Right ventricle myocardium superior (tissue), 1 donor: ENCODE measurements at regions not wholly inside any gene's neighbourhood (a gene's known extent, or its start where the extent isn't known, plus 50 kb on each side); places are given as distances from the start of the nearest gene placed in this dataset.

Experiments used
- ATAC-seq: fragments of 200-7000 bp; cut with Tn5 transposase; one replicate; pipeline ENCODE4 v1.9.1; 2020; ENCODE audit warnings: mild to moderate bottlenecking; ENCODE audit not compliant: poor library complexity
- DNase-seq: peaks from one replicate; pipeline ENCODE4 v3.0.0-alpha.2; 2020
- intact Hi-C: fragments of 100-400 bp; cut with DNase I; formaldehyde crosslinking; loops from one replicate; pipeline ENCODE4 v1.11.2; 2022
- donor health status: DM: no; HTN: yes; CAD: no; lungs with severe emphysema.

GRCh38 chr18:71707985-71708500 is 836.1 kb downstream of the CBLN2 start:
- intact Hi-C loops: no loop called here
- ATAC-seq (no peak), DNase-seq (no peak)

- intact Hi-C loops: no loop called here
- ATAC-seq (no peak), DNase-seq (no peak)
Measured at GRCh38 chr18:71707400-71707799, 836.7 kb downstream of the CBLN2 start.

GRCh38 chr18:71689416-71690160 is 854.6 kb downstream of the CBLN2 start:
- no peak for DNase-seq
- no peak for ATAC-seq
- intact Hi-C loops: no loop called here

GRCh38 chr18:71682591-71682990 is 861.6 kb downstream of the CBLN2 start:
- intact Hi-C loops: no loop called here
- DNase-seq: no peak
- ATAC-seq: no peak

GRCh38 chr18:71678144-71678543 is 866.0 kb downstream of the CBLN2 start:
- DNase-seq: no peak
- ATAC-seq: no peak
- intact Hi-C loops: no loop called here

GRCh38 chr18:71673954-71674353 is 870.2 kb downstream of the CBLN2 start:
- no peak for DNase-seq
- ATAC-seq: no peak
- intact Hi-C loops: no loop called here

GRCh38 chr18:71673498-71673897 is 870.6 kb downstream of the CBLN2 start:
- ATAC-seq (no peak), DNase-seq (no peak)
- intact Hi-C loops: no loop called here

- intact Hi-C loops: no loop called here
- no peak for DNase-seq
- no peak for ATAC-seq
Measured at GRCh38 chr18:71666481-71666880, 877.7 kb downstream of the CBLN2 start.

- intact Hi-C loops: no loop called here
- DNase-seq (no peak), ATAC-seq (no peak)
Measured at GRCh38 chr18:71665131-71665530, 879.0 kb downstream of the CBLN2 start.

- ATAC-seq: no peak
- no peak for DNase-seq
- intact Hi-C loops: no loop called here
Measured at GRCh38 chr18:71643822-71644221, 900.3 kb downstream of the CBLN2 start.

GRCh38 chr18:71630696-71631095 is 913.4 kb downstream of the CBLN2 start:
- intact Hi-C loops: no loop called here
- ATAC-seq (no peak), DNase-seq (no peak)

- ATAC-seq: no peak
- intact Hi-C loops: no loop called here
- no peak for DNase-seq
Measured at GRCh38 chr18:71625556-71626090, 918.5 kb downstream of the CBLN2 start.

GRCh38 chr18:71598374-71598773 is 945.8 kb downstream of the CBLN2 start:
- intact Hi-C loops: no loop called here
- no peak for DNase-seq

GRCh38 chr18:71597219-71597618 is 946.9 kb downstream of the CBLN2 start:
- DNase-seq (no peak), ATAC-seq (no peak)
- intact Hi-C loops: no loop called here

More at GRCh38 chr18:71598374-71598773, 945.8 kb downstream of the CBLN2 start:
- no peak for ATAC-seq

GRCh38 chr18:71583252-71583651 is 960.9 kb downstream of the CBLN2 start:
- no peak for DNase-seq

GRCh38 chr18:71554686-71555085 is 989.5 kb downstream of the CBLN2 start:
- DNase-seq: no peak
- intact Hi-C loops: no loop called here
- ATAC-seq: no peak

More at GRCh38 chr18:71583252-71583651, 960.9 kb downstream of the CBLN2 start:
- no peak for ATAC-seq
- intact Hi-C loops: no loop called here

GRCh38 chr18:71541643-71542042 is 1002.5 kb downstream of the CBLN2 start:
- intact Hi-C loops: no loop called here
- ATAC-seq: no peak
- no peak for DNase-seq

- ATAC-seq (no peak), DNase-seq (no peak)
- intact Hi-C loops: no loop called here
Measured at GRCh38 chr18:71529703-71530303, 1014.3 kb downstream of the CBLN2 start.

GRCh38 chr18:71523483-71524435 is 1020.4 kb downstream of the CBLN2 start:
- ATAC-seq (no peak), DNase-seq (no peak)
- intact Hi-C loops: no loop called here
